KMS-11 (cell line): ENCODE measurements at regions not wholly inside any gene's neighbourhood (a gene's known extent, or its start where the extent isn't known, plus 50 kb on each side); places are given as distances from the start of the nearest gene placed in this dataset.

Source experiments
- H2AFZ ChIP-seq: fragments of 200-600 bp; sonication (generic); 2 replicates; pipeline ENCODE4 v1.6.1; 2016; ENCODE audit warnings: antibody characterized with exemption, mixed run types, low read depth
- H3K27ac ChIP-seq: fragments of 200-600 bp; sonication (generic); 2 replicates; pipeline ENCODE4 v1.6.1; 2016; ENCODE audit warnings: mild to moderate bottlenecking, mixed run types
- H3K27me3 ChIP-seq: fragments of 200-600 bp; sonication (generic); 2 replicates; pipeline ENCODE4 v1.6.1; 2017; ENCODE audit warnings: mild to moderate bottlenecking, low read depth, mixed run types, moderate library complexity; ENCODE audit not compliant: insufficient read depth
- H3K36me3 ChIP-seq: fragments of 200-600 bp; sonication (generic); 2 replicates; pipeline ENCODE4 v1.6.1; 2017; ENCODE audit warnings: mild to moderate bottlenecking, mixed run types; ENCODE audit not compliant: insufficient read depth
- H3K4me1 ChIP-seq: fragments of 200-600 bp; sonication (generic); 2 replicates; pipeline ENCODE4 v1.6.1; 2016; ENCODE audit warnings: mild to moderate bottlenecking, low read depth, mixed run types; ENCODE audit not compliant: poor library complexity, severe bottlenecking
- H3K4me2 ChIP-seq: fragments of 200-600 bp; sonication (generic); 2 replicates; pipeline ENCODE4 v1.7.0; 2016; ENCODE audit warnings: mild to moderate bottlenecking, mixed run types
- H3K4me3 ChIP-seq: fragments of 200-600 bp; sonication (generic); IDR thresholded peaks from 2 replicates; pipeline ENCODE4 v1.6.1; 2017; ENCODE audit warnings: low read depth, low read length, mixed read lengths; ENCODE audit not compliant: insufficient read depth
- H3K79me2 ChIP-seq: fragments of 200-600 bp; sonication (generic); 2 replicates; pipeline ENCODE4 v1.6.1; 2016; ENCODE audit warnings: low read depth, mixed run types; ENCODE audit not compliant: insufficient read depth
- H3K9ac ChIP-seq: fragments of 200-600 bp; sonication (generic); 2 replicates; pipeline ENCODE4 v1.6.1; 2016; ENCODE audit warnings: mild to moderate bottlenecking, mixed run types
- H4K20me1 ChIP-seq: fragments of 200-600 bp; sonication (generic); 2 replicates; pipeline ENCODE4 v1.6.1; 2016; ENCODE audit warnings: mild to moderate bottlenecking, mixed run types; ENCODE audit not compliant: insufficient read depth
- CTCF ChIP-seq: fragments of 200-600 bp; sonication (generic); conservative IDR thresholded peaks from 2 replicates; pipeline ENCODE4 v1.6.1; 2017; ENCODE audit warnings: low read depth, mild to moderate bottlenecking, antibody characterized with exemption, low read length, moderate library complexity, mixed read lengths

GRCh38 chr2:78782196-78782595 lies 243.3 kb upstream of the REG3G start:
- H2AFZ ChIP-seq, result no peak overlapping the region
- no peak overlapping the region for H3K9ac ChIP-seq
- H4K20me1 ChIP-seq, result no peaks in the 10 kb centered on the region
- no peaks in the 10 kb centered on the region for H3K4me1 ChIP-seq
- no peak for TF ChIP-seq CTCF
- no peaks in the 10 kb centered on the region for H3K79me2 ChIP-seq
- H3K36me3 ChIP-seq, result no peaks in the 10 kb centered on the region
- no peak overlapping the region for H3K4me3 ChIP-seq
- H3K4me2 ChIP-seq, result no peak overlapping the region
- no peaks in the 10 kb centered on the region for H3K27me3 ChIP-seq
- no peak overlapping the region for H3K27ac ChIP-seq

- Histone ChIP-seq H3K27me3 (no peaks in the 10 kb centered on the region), H2AFZ (no peak overlapping the region), H3K79me2 (no peaks in the 10 kb centered on the region), H3K4me2 (no peak overlapping the region), H3K4me3 (no peak overlapping the region), H4K20me1 (no peaks in the 10 kb centered on the region), H3K4me1 (no peaks in the 10 kb centered on the region), H3K27ac (no peak overlapping the region), H3K9ac (no peak overlapping the region), H3K36me3 (no peaks in the 10 kb centered on the region)
- no peak for TF ChIP-seq CTCF
Observed at GRCh38 chr2:78811955-78812610, 213.4 kb upstream of the REG3G start.

- no peaks in the 10 kb centered on the region for H3K4me1 ChIP-seq
- no peak overlapping the region for H3K4me3 ChIP-seq
- H2AFZ ChIP-seq, result no peak overlapping the region
- no peaks in the 10 kb centered on the region for H3K36me3 ChIP-seq
- no peak for TF ChIP-seq CTCF
- no peak overlapping the region for H3K27ac ChIP-seq
- no peak overlapping the region for H3K9ac ChIP-seq
- no peaks in the 10 kb centered on the region for H3K79me2 ChIP-seq
- no peaks in the 10 kb centered on the region for H3K27me3 ChIP-seq
- H3K4me2 ChIP-seq, result no peak overlapping the region
- no peaks in the 10 kb centered on the region for H4K20me1 ChIP-seq
Observed at GRCh38 chr2:78814331-78814986, 211.0 kb upstream of the REG3G start.

GRCh38 chr2:78817430-78817829 lies 208.1 kb upstream of the REG3G start:
- H3K79me2 ChIP-seq, result no peaks in the 10 kb centered on the region
- TF ChIP-seq CTCF, result no peak
- H3K27me3 ChIP-seq, result no peaks in the 10 kb centered on the region
- H4K20me1 ChIP-seq, result no peaks in the 10 kb centered on the region
- no peak overlapping the region for H3K4me2 ChIP-seq
- no peaks in the 10 kb centered on the region for H3K36me3 ChIP-seq
- no peak overlapping the region for H2AFZ ChIP-seq
- no peak overlapping the region for H3K9ac ChIP-seq
- H3K4me1 ChIP-seq, result no peaks in the 10 kb centered on the region
- H3K27ac ChIP-seq, result no peak overlapping the region
- H3K4me3 ChIP-seq, result no peak overlapping the region
